ENCODE measurements at regions not wholly inside any gene's neighbourhood (a gene's known extent, or its start where the extent isn't known, plus 50 kb on each side); places are given as distances from the start of the nearest gene placed in this dataset.

DNA sequence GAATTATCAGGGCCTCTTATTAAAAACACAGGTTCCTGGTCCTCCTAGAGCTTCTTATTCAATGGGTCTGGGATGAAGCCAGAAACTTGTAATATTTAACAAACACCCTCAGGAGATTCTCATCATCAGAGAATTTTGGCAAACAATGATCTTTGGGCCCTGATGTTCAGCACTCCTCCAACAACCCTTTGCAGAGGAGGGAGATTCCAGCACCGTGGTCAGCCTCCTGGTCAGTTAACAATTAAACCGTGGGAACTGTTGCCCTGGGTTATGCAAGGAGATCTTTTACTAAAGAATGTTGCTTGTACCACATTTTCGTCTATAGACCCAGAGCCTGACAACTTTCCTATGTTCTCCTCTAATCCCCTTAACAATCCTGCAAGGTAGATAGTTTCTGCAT, 294.4 kb downstream of the PLPP3 start:
- FAIRE-seq (no peak), DNase-seq (ENCODE audit: insufficient read length) (no peak)
- no peak for TF ChIP-seq TAF1 (IDR thresholded peaks at IDR 0.05; ENCODE audit: borderline replicate concordance, low read depth, low read length)
- no peak for TF ChIP-seq POLR2AphosphoS5 (IDR thresholded peaks at IDR 0.05; ENCODE audit: low read depth, low read length)
- TF ChIP-seq POLR2A (IDR thresholded peaks at IDR 0.05; ENCODE audit: low read depth, low read length), result no peak

DNA sequence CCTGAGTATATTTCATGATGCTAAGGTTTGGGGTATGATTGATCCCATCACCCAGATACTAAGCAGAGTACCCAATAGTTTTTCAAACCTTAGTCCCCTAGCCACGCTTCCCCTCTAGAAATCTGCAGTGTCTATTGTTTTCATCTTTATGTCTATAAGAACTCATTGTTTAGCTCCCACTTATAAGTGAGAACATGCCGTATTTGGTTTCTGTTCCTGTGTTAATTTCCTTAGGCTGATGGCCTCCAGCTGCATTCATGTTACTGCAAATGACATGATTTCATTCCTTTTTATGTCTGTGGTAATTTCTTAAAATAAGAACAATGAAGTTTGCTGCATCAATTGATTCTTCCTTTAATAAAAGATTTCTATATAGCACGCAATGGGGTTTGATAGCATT, 301.3 kb downstream of the PLPP3 start:
- no peak for DNase-seq (ENCODE audit: insufficient read length)
- TF ChIP-seq POLR2A (IDR thresholded peaks at IDR 0.05; ENCODE audit: low read depth, low read length) (no peak), POLR2AphosphoS5 (IDR thresholded peaks at IDR 0.05; ENCODE audit: low read depth, low read length) (no peak), TAF1 (IDR thresholded peaks at IDR 0.05; ENCODE audit: borderline replicate concordance, low read depth, low read length) (no peak)
- FAIRE-seq, result no peak

DNA sequence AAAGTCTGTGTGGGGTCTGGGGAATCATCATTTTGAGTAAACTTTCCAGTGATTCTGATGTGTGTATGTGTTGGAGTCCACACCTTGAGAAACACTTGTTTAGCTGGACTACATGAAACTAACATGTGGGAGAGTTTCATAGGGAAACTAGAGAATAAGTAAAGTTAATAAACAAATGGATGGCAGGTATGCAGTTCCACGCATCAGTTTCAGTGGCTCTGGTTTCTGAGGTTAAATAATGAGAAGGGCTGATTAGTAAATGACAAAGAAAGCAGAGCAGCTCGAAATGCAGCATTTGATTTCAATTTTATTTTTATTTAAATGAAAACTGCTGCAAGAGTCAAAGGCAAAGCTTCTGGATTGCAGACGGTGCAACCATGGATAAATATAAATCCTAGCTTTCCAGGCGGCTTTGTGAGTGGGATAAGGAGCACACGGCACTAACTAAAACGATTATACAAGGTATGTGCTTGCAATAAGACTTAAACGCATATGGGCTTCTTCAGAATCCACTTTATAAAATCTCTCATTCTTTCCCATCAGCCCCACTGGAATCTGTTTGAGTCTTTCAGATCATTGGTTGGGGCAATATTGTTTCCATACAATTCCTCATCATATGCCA, 310.7 kb downstream of the PLPP3 start:
- no peak for TF ChIP-seq POLR2AphosphoS5 (IDR thresholded peaks at IDR 0.05; ENCODE audit: low read depth, low read length)
- no peak for TF ChIP-seq TAF1 (IDR thresholded peaks at IDR 0.05; ENCODE audit: borderline replicate concordance, low read depth, low read length)
- no peak for TF ChIP-seq POLR2A (IDR thresholded peaks at IDR 0.05; ENCODE audit: low read depth, low read length)
- FAIRE-seq (no peak), DNase-seq (ENCODE audit: insufficient read length) (no peak)

DNA sequence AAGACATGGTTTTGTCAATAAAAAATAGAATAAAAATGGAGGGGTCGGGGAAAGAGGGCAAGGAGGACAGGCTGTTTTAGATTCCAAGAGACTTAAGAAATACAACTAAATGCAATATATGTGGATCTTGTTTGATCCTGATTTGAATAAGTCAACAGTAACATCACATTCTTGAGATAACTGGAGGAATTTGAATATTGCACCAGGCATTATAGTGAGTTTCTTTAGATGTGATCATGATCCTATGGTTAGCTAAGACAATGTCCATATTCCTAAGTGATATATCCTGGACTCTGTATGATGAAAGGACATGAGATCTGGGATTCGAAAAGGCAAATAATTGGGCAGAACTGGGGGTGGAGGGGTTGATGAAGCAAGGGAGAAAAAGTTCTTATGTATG, 311.8 kb downstream of the PLPP3 start:
- FAIRE-seq (no peak), DNase-seq (ENCODE audit: insufficient read length) (no peak)
- no peak for TF ChIP-seq TAF1 (IDR thresholded peaks at IDR 0.05; ENCODE audit: borderline replicate concordance, low read depth, low read length)

DNA sequence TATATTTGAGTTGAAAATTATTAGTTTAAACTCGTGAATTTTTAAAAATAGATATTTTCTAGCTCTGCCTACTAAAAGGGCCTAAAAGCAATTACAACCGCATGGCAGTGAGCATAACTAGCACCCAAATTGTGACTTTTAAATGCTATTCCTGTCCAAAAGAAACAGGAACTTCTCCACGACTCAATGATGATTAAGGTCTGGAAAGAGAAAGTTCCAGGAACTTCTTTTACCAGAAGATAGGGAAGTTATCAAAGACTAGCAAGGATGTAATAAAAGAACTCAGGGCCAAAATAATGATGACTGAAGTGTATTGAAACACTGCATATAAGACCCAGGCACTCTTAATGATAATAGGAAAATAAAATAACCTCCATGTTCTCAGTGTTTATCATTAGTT, 313.0 kb downstream of the PLPP3 start:
- TF ChIP-seq POLR2A (IDR thresholded peaks at IDR 0.05; ENCODE audit: low read depth, low read length), result no peak
- TF ChIP-seq TAF1 (IDR thresholded peaks at IDR 0.05; ENCODE audit: borderline replicate concordance, low read depth, low read length), result no peak
- no peak for TF ChIP-seq POLR2AphosphoS5 (IDR thresholded peaks at IDR 0.05; ENCODE audit: low read depth, low read length)
- FAIRE-seq, result no peak
- no peak for DNase-seq (ENCODE audit: insufficient read length)

DNA sequence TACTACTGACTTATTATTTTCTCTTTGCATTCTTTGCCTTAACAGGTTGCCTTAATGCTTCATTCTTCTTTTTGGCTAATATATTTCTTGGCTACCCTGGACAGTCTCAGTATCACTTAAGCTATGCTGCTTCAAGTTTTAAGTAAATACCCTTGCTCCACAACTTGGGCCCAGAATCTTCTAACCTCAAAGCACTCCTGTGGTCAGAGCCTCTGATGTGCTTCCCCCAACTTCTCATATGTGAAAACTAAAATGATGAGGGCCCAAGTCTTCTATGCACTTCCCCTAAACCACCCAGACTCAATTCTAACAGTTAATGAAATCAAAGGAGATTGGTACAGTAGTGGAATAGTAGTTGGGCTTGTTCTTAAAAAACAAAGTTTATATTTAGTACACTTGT, 314.1 kb downstream of the PLPP3 start:
- DNase-seq (ENCODE audit: insufficient read length), result no peak
- FAIRE-seq, result no peak
- TF ChIP-seq POLR2AphosphoS5 (IDR thresholded peaks at IDR 0.05; ENCODE audit: low read depth, low read length) (no peak), TAF1 (IDR thresholded peaks at IDR 0.05; ENCODE audit: borderline replicate concordance, low read depth, low read length) (no peak), POLR2A (IDR thresholded peaks at IDR 0.05; ENCODE audit: low read depth, low read length) (no peak)

DNA sequence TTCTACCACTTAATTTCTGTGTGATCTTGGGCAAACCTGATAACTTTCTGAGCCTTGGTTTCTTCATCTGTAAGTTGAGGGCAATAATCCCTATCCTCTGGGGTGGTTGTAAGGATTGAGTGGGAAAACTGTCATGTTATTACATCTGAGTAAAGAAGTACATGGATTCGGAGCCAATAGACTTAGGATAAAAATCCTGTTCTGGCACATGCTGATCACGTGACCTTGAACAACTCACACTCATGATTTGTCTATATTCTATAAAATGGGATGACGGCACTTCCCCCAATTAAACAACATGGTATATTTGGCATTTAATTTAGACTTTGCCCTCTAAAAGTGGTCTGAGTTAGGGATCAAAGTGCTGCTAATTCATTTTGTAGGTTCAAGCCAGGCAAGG, 315.5 kb downstream of the PLPP3 start:
- DNase-seq (ENCODE audit: insufficient read length) (no peak), FAIRE-seq (no peak)
- no peak for TF ChIP-seq POLR2A (IDR thresholded peaks at IDR 0.05; ENCODE audit: low read depth, low read length)
- TF ChIP-seq TAF1 (IDR thresholded peaks at IDR 0.05; ENCODE audit: borderline replicate concordance, low read depth, low read length), result no peak
- no peak for TF ChIP-seq POLR2AphosphoS5 (IDR thresholded peaks at IDR 0.05; ENCODE audit: low read depth, low read length)

DNA sequence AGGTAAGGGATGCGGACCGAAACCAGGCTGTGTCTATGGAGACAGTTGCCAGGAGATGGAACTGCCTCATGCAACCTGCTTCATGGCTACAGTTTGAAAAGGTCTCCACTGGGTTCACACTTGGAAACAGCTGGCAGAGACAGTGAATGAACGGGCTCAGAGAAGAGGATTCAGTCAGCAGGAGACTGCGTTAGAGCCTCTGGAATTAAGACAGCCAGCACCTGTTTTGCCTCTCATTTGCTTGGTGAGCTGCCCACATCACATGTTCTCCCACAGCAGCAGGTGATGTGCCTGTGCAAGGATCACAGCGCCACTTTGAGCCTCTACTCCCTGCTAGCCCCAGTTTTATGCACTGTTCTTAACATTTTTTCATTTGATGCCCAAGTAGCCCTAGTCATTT, 321.0 kb downstream of the PLPP3 start:
- FAIRE-seq (no peak), DNase-seq (ENCODE audit: insufficient read length) (no peak)
- TF ChIP-seq TAF1 (IDR thresholded peaks at IDR 0.05; ENCODE audit: borderline replicate concordance, low read depth, low read length), result no peak
- TF ChIP-seq POLR2AphosphoS5 (IDR thresholded peaks at IDR 0.05; ENCODE audit: low read depth, low read length), result no peak
- no peak for TF ChIP-seq POLR2A (IDR thresholded peaks at IDR 0.05; ENCODE audit: low read depth, low read length)

DNA sequence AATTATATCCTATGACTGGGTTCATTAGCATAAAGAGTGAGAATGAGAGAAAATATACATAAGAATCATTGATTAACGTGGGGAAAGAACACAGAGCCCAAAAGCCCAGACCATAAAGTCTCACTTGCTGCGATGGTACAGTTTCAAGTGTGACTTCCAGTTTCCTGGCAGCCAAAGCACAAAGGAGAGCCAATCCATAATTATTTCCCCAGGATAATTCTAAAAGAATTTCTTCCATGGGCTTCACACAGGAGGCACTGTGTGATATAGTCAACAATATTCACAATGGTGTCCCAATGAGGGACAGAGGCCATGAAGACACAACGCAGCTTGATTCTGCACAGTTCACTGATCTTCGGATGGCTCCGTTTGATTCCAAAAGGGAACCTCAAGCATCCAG, 321.6 kb downstream of the PLPP3 start:
- DNase-seq (ENCODE audit: insufficient read length) (no peak), FAIRE-seq (no peak)
- no peak for TF ChIP-seq TAF1 (IDR thresholded peaks at IDR 0.05; ENCODE audit: borderline replicate concordance, low read depth, low read length)
- TF ChIP-seq POLR2A (IDR thresholded peaks at IDR 0.05; ENCODE audit: low read depth, low read length), result no peak
- no peak for TF ChIP-seq POLR2AphosphoS5 (IDR thresholded peaks at IDR 0.05; ENCODE audit: low read depth, low read length)

DNA sequence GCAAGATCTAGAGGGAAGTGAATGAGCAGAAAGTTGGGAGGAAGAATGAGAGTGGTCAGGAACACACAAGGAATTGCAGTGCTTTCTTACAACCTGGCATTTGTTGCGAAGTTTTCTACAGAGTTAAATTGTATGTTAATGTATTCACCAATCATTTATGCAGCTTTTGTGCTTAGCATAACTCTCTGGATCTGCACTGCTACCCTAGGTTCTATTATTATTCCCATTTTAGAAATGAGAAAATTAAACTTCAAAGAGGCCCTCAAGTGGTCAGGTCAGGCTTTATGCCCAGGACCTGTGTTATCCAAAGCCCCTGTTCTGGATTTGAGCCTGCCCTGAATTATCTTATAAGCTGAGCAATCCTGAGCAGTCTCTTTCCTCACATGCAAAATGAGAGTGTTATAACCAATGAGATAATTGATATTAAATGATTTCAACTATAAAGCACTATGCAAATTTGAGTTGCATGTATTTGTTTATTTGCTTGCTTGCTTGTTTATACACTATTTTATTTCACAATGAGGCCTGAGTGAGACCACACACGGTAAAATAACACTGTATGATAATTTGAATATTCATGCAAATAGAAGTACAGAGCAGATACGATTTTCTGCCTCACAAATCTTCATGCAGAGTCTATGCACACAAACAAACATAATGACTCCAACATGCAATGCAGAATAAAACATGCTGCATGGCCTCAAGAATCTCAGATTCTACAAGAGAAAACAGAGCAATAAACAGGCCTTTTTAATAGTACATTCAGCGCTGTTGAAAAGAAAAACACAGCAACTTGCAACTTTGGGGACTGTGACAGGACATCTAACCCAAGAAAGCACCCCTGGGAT, 323.0 kb downstream of the PLPP3 start:
- DNase-seq (ENCODE audit: insufficient read length), result no peak
- no peak for TF ChIP-seq POLR2A (IDR thresholded peaks at IDR 0.05; ENCODE audit: low read depth, low read length)
- no peak for FAIRE-seq

DNA sequence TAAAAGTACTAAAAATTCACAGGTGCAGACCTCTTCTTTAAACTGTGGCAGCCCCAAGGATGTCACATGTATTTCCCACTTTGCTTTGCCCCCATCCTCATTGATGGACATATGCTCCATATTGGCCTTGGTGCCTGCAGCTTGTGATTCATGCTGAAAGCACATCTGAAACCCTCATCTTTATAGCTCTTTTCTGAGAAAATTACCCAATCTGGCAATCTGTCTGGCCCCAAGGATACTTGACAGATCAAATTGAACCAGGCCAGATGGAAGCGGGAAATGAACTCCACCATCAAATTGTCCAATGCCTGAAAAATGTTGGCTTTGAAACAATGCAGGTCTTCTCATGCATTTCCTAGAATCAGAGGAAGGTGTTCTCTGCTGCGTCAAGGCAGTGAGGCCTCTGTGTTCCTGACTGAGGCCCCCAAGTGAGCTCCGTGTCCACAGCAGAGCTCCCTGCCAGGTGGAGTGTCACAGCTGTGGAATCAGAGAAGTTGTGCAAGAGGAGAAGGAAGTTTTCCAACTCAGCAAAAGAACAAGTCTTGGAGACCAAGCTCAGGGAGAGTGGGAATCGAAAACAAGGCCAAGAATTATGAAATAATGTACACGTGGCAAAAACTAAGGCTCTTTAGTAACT, 323.7 kb downstream of the PLPP3 start:
- FAIRE-seq (no peak), DNase-seq (ENCODE audit: insufficient read length) (no peak)
- TF ChIP-seq TAF1 (IDR thresholded peaks at IDR 0.05; ENCODE audit: borderline replicate concordance, low read depth, low read length) (no peak), POLR2AphosphoS5 (IDR thresholded peaks at IDR 0.05; ENCODE audit: low read depth, low read length) (no peak), POLR2A (IDR thresholded peaks at IDR 0.05; ENCODE audit: low read depth, low read length) (no peak)

DNA sequence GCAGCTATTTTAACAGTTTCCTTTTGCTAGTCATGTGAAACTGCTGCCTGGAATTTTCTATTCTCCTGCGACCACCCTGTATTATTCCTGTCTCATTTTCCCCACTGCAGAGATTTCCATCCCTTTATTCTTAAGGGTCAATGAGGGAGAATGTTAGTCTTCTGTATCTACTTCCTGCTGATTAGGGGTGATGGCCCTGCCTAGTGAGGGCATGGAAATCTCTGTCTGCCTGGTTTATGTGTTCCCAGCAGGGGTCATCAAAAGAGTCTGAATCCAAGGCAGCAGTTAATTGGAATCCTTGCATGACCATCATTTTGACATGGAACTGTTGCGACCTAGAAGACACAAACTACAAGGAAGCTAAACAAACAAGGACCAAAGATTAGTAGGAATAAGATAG, 325.2 kb downstream of the PLPP3 start:
- no peak for DNase-seq (ENCODE audit: insufficient read length)
- no peak for FAIRE-seq
- no peak for TF ChIP-seq POLR2AphosphoS5 (IDR thresholded peaks at IDR 0.05; ENCODE audit: low read depth, low read length)
- TF ChIP-seq TAF1 (IDR thresholded peaks at IDR 0.05; ENCODE audit: borderline replicate concordance, low read depth, low read length), result no peak
- TF ChIP-seq POLR2A (IDR thresholded peaks at IDR 0.05; ENCODE audit: low read depth, low read length), result no peak
